HG03460 (cell line): ENCODE measurements at regions not wholly inside any gene's neighbourhood (a gene's known extent, or its start where the extent isn't known, plus 50 kb on each side); places are given as distances from the start of the nearest gene placed in this dataset.

ENCODE experiments used
- ATAC-seq: cut with Tn5 transposase; IDR thresholded peaks from one replicate; pipeline ENCODE4 v1.9.1; 2021; ENCODE audit not compliant: unreplicated experiment

- ATAC-seq: no peak
Measured at GRCh38 chr7:25653384-25653783, 425.1 kb upstream of the NPVF start.

- ATAC-seq: no peak
Measured at GRCh38 chr7:25656071-25656470, 427.8 kb upstream of the NPVF start.

- no peak for ATAC-seq
Measured at GRCh38 chr7:25656581-25657026, 428.3 kb upstream of the NPVF start.

- no peak for ATAC-seq
Measured at GRCh38 chr7:25658375-25658774, 430.1 kb upstream of the NPVF start.

- no peak for ATAC-seq
Measured at GRCh38 chr7:25659841-25660240, 431.6 kb upstream of the NPVF start.

GRCh38 chr7:25662841-25663800, 434.8 kb upstream of the NPVF start:
- no peak for ATAC-seq

- no peak for ATAC-seq
Measured at GRCh38 chr7:25663877-25664276, 435.6 kb upstream of the NPVF start.

- ATAC-seq: no peak
Measured at GRCh38 chr7:25664593-25664992, 436.3 kb upstream of the NPVF start.

GRCh38 chr7:25665374-25665773, 437.1 kb upstream of the NPVF start:
- ATAC-seq: no peak

GRCh38 chr7:25665903-25666670, 437.8 kb upstream of the NPVF start:
- ATAC-seq: no peak

- ATAC-seq: no peak
Measured at GRCh38 chr7:25666671-25667060, 438.4 kb upstream of the NPVF start.

- ATAC-seq: no peak
Measured at GRCh38 chr7:25669281-25669781, 441.0 kb upstream of the NPVF start.

GRCh38 chr7:25669961-25670841, 441.9 kb upstream of the NPVF start:
- no peak for ATAC-seq

- ATAC-seq: no peak
Measured at GRCh38 chr7:25671111-25671510, 442.8 kb upstream of the NPVF start.

- no peak for ATAC-seq
Measured at GRCh38 chr7:25672496-25672895, 444.2 kb upstream of the NPVF start.

- ATAC-seq: no peak
Measured at GRCh38 chr7:25675789-25676474, 447.6 kb upstream of the NPVF start.

GRCh38 chr7:25677595-25677994, 449.3 kb upstream of the NPVF start:
- no peak for ATAC-seq

GRCh38 chr7:25678215-25678614, 449.9 kb upstream of the NPVF start:
- no peak for ATAC-seq

- ATAC-seq: no peak
Measured at GRCh38 chr7:25680636-25681035, 452.4 kb upstream of the NPVF start.

- ATAC-seq: no peak
Measured at GRCh38 chr7:25684360-25684759, 456.1 kb upstream of the NPVF start.
